ENCODE measurements at regions not wholly inside any gene's neighbourhood (a gene's known extent, or its start where the extent isn't known, plus 50 kb on each side); places are given as distances from the start of the nearest gene placed in this dataset.

DNA sequence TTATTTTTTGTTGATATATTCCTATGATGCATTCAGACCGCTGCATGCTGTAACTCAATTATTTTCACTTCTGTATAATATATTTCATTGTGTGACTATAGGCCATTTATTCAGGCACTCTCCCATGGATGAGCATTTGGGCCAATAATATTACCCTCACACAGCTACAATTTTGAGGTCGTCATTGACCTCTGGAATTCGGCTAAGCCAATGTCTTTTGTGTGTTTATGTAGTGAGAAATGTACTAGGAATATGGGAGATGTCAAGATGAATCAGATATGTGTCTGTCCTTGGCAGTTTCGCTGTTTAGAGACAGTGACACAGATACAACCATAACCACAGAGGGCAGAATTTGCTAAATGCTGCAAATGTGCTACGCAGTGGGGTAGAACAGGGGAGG is 474.2 kb downstream of the ADRA2A start:
- no peak for DNase-seq
- Histone ChIP-seq H3K27ac (ENCODE audit: insufficient read length, low read depth, low read length) (no peak overlapping the region), H3K27me3 (ENCODE audit: insufficient read depth, low read length) (no peaks in the 10 kb centered on the region), H2AFZ (ENCODE audit: low read length) (no peak overlapping the region), H3K4ac (ENCODE audit: low read depth, low read length) (no peak overlapping the region), H2BK12ac (ENCODE audit: insufficient read length, low read depth, low read length) (no peak overlapping the region), H2BK20ac (ENCODE audit: low read depth, low read length, poor library complexity, severe bottlenecking) (no peak overlapping the region), H2AK5ac (ENCODE audit: insufficient read length, low read length) (no peak overlapping the region), H4K20me1 (ENCODE audit: control insufficient read depth, insufficient read depth, insufficient read length) (no peaks in the 10 kb centered on the region), H3K23me2 (ENCODE audit: insufficient read length, low read depth, low read length, poor library complexity, severe bottlenecking) (no peaks in the 10 kb centered on the region), H3K79me2 (ENCODE audit: insufficient read depth, low read length) (no peaks in the 10 kb centered on the region), H3K14ac (ENCODE audit: insufficient read depth, low read length) (no peak overlapping the region), H2BK5ac (ENCODE audit: insufficient read length, low read length) (no peak overlapping the region), H3T11ph (ENCODE audit: low read length) (no peak overlapping the region), H3K23ac (ENCODE audit: insufficient read length, low read depth, low read length) (no peak overlapping the region), H2BK120ac (ENCODE audit: low read depth, low read length, poor library complexity, severe bottlenecking) (no peak overlapping the region), H3K79me1 (ENCODE audit: insufficient read depth, low read depth, low read length, poor library complexity, severe bottlenecking) (no peaks in the 10 kb centered on the region), H3K18ac (ENCODE audit: insufficient read length, low read depth, low read length) (no peak overlapping the region), H4K8ac (replicated peaks; ENCODE audit: insufficient read length, low read depth, low read length) (no peak overlapping the region), H4K91ac (ENCODE audit: insufficient read length, low read depth, low read length) (no peak overlapping the region), H3K4me2 (ENCODE audit: insufficient read depth, insufficient read length, low read length) (no peak overlapping the region), H3K4me1 (ENCODE audit: insufficient read depth, low read length) (no peaks in the 10 kb centered on the region), H3K9ac (ENCODE audit: extremely low read depth, insufficient read length, low read length) (no peak overlapping the region), H3K56ac (ENCODE audit: insufficient read length, low read depth, low read length) (no peak overlapping the region), H2BK15ac (ENCODE audit: low read depth, low read length) (no peak overlapping the region), H4K5ac (ENCODE audit: insufficient read length, low read depth, low read length) (no peak overlapping the region), H3K9me3 (ENCODE audit: control insufficient read depth, low read depth, low read length) (no peaks in the 10 kb centered on the region)
- no peaks in the 10 kb centered on the region; a peak in 1 of 4 replicates for H3K4me1 Mint-ChIP-seq
- no peaks in the 10 kb centered on the region for H3K9me3 Mint-ChIP-seq
- no peaks in the 10 kb centered on the region for H3K36me3 Mint-ChIP-seq (ENCODE audit: insufficient read depth in 1 of 3, low read depth in 3 of 3)
- H3K27me3 Mint-ChIP-seq (ENCODE audit: low read depth): no peaks in the 10 kb centered on the region
- TF ChIP-seq, protein P1, sequence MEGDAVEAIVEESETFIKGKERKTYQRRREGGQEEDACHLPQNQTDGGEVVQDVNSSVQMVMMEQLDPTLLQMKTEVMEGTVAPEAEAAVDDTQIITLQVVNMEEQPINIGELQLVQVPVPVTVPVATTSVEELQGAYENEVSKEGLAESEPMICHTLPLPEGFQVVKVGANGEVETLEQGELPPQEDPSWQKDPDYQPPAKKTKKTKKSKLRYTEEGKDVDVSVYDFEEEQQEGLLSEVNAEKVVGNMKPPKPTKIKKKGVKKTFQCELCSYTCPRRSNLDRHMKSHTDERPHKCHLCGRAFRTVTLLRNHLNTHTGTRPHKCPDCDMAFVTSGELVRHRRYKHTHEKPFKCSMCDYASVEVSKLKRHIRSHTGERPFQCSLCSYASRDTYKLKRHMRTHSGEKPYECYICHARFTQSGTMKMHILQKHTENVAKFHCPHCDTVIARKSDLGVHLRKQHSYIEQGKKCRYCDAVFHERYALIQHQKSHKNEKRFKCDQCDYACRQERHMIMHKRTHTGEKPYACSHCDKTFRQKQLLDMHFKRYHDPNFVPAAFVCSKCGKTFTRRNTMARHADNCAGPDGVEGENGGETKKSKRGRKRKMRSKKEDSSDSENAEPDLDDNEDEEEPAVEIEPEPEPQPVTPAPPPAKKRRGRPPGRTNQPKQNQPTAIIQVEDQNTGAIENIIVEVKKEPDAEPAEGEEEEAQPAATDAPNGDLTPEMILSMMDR (conservative IDR thresholded peaks at IDR 0.05): no peak
- H3K4me3 Mint-ChIP-seq: no peak overlapping the region
- H3K27ac Mint-ChIP-seq: no peak overlapping the region
- WGBS (ENCODE audit: extremely low coverage, insufficient read length, low lambda C conversion rate): no CpG with 5 or more reads among the region's 5 CpGs
